Adipocyte (in vitro differentiated cells): ENCODE measurements at regions not wholly inside any gene's neighbourhood (a gene's known extent, or its start where the extent isn't known, plus 50 kb on each side); places are given as distances from the start of the nearest gene placed in this dataset.
"Not testable (repeated sequence)": the region's sequence is repeated elsewhere in the genome, so short reads cannot be mapped to it uniquely, and the experiment has no call there.

Source experiments
- DNase-seq: peaks from one replicate; pipeline ENCODE4 v3.0.0-alpha.2; 2015; ENCODE audit warnings: low read depth
- H3K27me3 ChIP-seq: replicated peaks from 2 replicates; pipeline ENCODE4 v1.7.0; 2013; ENCODE audit warnings: mild to moderate bottlenecking, low read length, moderate library complexity; ENCODE audit not compliant: control insufficient read depth, insufficient read depth
- H3K36me3 ChIP-seq: 2 replicates; pipeline ENCODE4 v1.7.0; 2013; ENCODE audit warnings: low read length, mild to moderate bottlenecking, moderate library complexity; ENCODE audit not compliant: control insufficient read depth, insufficient read depth, severe bottlenecking
- H3K4me1 ChIP-seq: 2 replicates; pipeline ENCODE4 v1.7.0; 2013; ENCODE audit warnings: mild to moderate bottlenecking, low read length, moderate library complexity; ENCODE audit not compliant: control insufficient read depth, insufficient read depth
- H3K4me3 ChIP-seq: 2 replicates; pipeline ENCODE4 v1.7.0; 2013; ENCODE audit warnings: mild to moderate bottlenecking, low read length, moderate library complexity
- H3K9ac ChIP-seq: 2 replicates; pipeline ENCODE4 v1.7.0; 2013; ENCODE audit warnings: mild to moderate bottlenecking, low read length, moderate library complexity
- H3K9me3 ChIP-seq: 2 replicates; pipeline ENCODE4 v1.7.0; 2013; ENCODE audit warnings: mild to moderate bottlenecking, low read length, moderate library complexity; ENCODE audit not compliant: control insufficient read depth

DNA sequence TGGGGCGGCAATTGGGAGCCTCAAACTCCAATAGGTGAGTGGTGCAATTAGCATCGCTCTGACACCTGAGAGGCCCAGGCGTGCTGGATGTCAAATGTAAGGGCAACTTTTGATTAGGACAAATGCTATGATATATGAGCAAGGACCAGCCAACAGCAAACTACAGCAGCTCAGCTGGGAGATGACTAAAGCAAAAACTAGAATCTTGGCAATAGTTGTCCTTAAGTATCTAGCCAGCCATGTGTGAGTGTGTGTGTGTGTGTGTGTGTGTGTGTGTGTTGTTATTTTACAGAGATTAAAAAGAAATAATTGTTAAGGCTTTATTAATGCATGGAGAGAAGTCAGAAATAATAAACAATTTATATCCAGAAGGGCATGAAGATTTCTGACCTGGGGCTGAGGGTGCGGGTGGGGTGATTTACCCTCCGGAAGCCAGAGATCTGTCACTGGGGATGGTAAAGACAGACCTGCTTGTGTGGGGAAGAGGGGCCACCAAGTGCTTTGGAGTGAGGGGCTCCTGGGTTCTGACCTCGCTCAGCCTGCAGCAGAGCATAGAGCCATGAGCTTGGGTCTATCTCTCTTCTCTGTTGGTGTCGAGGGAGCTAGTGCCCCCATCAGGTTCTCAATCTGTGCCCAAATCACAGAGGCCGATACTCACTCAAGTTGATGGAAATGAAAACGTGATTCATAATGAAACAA lies 77.3 kb downstream of the EMX2 start:
- Histone ChIP-seq H3K4me3 (no peak overlapping the region), H3K4me1 (peaks cover 14% of the 10 kb centered on the region), H3K36me3 (no peaks in the 10 kb centered on the region), H3K27me3 (peaks cover 17% of the 10 kb centered on the region), H3K9ac (no peak overlapping the region), H3K9me3 (no peaks in the 10 kb centered on the region)
- DNase-seq, result no peak

DNA sequence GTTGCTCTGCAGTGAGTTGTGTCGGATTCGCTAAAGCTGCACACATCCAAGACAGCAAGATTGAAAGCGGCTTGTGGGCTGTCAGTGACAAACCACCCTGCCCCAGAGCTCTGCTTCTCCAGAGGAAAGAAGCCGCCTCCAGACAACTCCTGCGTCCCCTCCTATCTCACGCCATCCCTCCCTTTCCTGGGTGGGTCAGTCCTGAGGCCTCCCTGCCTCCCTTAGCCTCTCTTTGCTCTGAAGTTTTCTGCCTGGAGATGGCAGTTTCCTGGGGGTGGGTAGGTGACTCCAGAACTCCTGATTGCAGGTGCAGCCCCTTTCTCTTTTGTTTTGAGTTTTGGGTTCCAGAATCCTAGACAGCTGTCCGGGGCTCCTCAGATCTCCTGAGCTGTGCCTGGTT lies 78.7 kb downstream of the EMX2 start:
- Histone ChIP-seq H3K27me3 (peaks cover 17% of the 10 kb centered on the region), H3K9ac (no peak overlapping the region), H3K9me3 (no peaks in the 10 kb centered on the region), H3K4me3 (no peak overlapping the region), H3K4me1 (peaks cover 14% of the 10 kb centered on the region), H3K36me3 (no peaks in the 10 kb centered on the region)
- DNase-seq, result no peak

DNA sequence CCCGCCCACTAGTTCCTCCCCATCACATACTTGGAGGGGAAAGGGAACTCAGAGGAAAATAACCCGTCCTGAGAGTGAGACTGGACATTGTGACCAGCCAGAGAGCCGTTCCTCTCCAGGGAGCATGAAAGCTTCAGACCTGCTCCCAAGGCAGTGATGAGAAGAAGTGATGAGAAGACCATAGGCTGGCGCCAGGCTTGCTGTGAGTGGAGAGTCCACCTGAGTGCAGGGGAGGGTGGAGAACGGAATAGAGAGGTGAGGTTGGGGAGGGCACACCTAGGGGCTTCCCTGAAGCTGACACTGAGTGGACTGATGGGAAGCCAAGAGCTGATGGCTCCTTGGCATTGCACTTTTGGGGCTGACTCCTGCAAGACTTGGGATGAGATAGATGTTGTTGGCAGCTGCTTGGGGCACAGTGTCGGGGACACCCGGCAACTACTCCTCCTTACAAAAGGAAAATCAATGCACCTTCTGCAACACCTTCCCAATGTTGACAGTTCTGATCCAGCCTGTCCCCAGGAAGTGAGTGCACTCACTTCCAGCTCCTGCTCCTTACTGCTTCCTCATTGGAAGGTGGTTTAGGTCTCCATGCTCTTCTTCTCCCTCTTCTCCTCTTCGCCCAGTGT lies 79.4 kb downstream of the EMX2 start:
- peaks cover 17% of the 10 kb centered on the region for H3K27me3 ChIP-seq
- peaks cover 14% of the 10 kb centered on the region for H3K4me1 ChIP-seq
- DNase-seq, result no peak
- H3K9ac ChIP-seq, result no peak overlapping the region
- H3K4me3 ChIP-seq, result no peak overlapping the region
- H3K9me3 ChIP-seq, result no peaks in the 10 kb centered on the region
- no peaks in the 10 kb centered on the region for H3K36me3 ChIP-seq

DNA sequence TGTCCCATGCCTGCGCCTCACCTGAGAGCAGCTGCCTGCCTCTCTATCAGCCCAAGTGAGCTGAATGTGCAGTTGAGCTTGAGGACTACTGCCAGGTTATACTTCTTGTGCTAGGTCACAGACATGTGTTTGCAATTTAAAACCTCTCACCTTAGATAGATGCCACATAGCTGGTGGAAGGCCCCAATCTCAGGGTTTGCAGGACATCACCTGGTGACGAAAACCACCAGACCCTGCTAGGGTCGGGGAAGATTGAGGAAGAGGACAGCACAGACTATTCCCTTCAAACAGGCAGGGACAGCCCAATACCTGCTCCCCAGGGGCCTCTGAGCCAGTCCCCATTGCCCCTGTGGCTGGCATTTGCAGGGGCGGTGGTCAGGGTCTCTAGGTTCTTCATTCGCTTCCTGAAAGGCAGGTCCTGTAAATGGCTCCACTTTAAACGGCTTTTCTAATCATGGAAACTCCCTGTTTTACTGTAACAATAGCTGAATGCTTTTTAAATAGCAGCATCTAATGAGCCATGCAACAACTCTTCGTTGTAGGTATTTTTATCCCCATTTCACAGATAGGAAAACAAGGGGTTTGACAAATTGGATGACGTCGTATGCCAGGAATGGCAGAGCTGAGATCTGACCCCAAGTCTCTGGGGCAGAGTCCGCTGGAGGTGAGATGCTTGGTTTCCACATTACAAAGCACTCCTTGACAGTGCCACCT lies 80.1 kb downstream of the EMX2 start:
- Histone ChIP-seq H3K4me1 (peaks cover 14% of the 10 kb centered on the region), H3K9ac (no peak overlapping the region), H3K4me3 (no peak overlapping the region), H3K9me3 (no peaks in the 10 kb centered on the region), H3K27me3 (peaks cover 17% of the 10 kb centered on the region), H3K36me3 (no peaks in the 10 kb centered on the region)
- no peak for DNase-seq

DNA sequence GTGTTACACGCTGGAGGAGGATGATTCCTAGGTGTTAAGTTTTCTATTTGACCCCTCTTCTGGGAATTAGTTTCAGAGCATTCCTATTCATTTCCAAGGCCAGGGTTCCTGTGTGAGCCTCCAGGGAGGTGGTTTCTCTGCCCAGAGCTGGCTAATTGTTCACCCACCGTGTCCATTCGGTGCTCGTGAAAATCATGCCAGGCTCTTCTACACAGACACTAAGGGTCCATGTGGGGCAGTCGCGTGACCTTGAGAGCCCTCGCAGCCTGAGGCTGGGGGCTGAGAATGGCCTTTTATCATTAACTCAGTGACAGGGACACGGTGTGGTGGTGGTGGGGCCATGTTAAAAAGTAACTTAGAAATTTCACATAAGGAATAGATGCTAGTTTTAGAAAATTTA lies 83.7 kb downstream of the EMX2 start:
- Histone ChIP-seq H3K27me3 (peaks cover 12% of the 10 kb centered on the region), H3K4me3 (no peak overlapping the region), H3K36me3 (no peaks in the 10 kb centered on the region), H3K4me1 (peaks cover 1% of the 10 kb centered on the region), H3K9me3 (no peaks in the 10 kb centered on the region), H3K9ac (no peak overlapping the region)
- DNase-seq, result no peak

DNA sequence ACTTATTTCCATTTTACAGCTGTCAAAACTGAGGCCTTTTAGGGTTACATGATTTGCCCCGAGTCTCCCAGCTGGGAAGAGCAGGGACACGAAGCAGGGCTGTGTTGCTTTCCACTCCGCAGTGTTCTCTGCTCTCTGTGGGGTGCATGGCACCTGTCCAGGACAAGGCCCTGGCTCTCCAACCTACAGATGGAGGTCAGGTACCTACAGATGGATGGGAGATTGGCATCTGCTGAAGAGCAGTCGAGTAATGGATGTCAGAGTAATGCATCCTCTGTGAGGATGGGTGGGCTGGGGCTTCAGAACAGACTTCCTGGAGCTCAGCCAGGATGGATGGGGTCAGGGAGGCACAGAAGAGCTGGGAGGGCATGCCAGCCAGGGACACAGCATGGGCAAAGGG lies 85.0 kb downstream of the EMX2 start:
- Histone ChIP-seq H3K36me3 (no peaks in the 10 kb centered on the region), H3K4me1 (peaks cover 15% of the 10 kb centered on the region), H3K4me3 (no peak overlapping the region), H3K9ac (no peak overlapping the region), H3K9me3 (no peaks in the 10 kb centered on the region), H3K27me3 (no peaks in the 10 kb centered on the region)
- DNase-seq, result no peak

DNA sequence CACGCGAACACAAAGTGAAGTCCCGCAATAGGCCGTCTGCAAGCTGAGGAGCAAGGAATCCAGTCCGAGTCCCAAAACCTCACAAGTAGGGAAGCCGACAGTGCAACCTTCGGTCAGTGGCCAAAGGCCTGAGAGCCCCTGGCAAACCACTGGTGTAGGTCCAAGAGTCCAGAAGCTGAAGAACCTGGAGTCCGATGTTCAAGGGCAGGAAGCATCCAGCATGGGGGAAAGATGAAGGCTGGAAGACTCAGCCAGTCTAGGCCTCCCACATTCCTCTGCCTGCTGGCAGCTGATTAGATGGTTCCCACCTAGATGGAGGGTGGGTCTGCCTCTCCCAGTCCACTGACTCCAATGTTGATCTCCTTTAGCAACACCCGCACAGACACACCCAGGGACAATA lies 87.2 kb downstream of the EMX2 start:
- H3K4me1 ChIP-seq, result peaks cover 19% of the 10 kb centered on the region
- H3K27me3 ChIP-seq, H3K4me3 ChIP-seq, H3K9me3 ChIP-seq, H3K9ac ChIP-seq, H3K36me3 ChIP-seq, DNase-seq: not testable (repeated sequence)

DNA sequence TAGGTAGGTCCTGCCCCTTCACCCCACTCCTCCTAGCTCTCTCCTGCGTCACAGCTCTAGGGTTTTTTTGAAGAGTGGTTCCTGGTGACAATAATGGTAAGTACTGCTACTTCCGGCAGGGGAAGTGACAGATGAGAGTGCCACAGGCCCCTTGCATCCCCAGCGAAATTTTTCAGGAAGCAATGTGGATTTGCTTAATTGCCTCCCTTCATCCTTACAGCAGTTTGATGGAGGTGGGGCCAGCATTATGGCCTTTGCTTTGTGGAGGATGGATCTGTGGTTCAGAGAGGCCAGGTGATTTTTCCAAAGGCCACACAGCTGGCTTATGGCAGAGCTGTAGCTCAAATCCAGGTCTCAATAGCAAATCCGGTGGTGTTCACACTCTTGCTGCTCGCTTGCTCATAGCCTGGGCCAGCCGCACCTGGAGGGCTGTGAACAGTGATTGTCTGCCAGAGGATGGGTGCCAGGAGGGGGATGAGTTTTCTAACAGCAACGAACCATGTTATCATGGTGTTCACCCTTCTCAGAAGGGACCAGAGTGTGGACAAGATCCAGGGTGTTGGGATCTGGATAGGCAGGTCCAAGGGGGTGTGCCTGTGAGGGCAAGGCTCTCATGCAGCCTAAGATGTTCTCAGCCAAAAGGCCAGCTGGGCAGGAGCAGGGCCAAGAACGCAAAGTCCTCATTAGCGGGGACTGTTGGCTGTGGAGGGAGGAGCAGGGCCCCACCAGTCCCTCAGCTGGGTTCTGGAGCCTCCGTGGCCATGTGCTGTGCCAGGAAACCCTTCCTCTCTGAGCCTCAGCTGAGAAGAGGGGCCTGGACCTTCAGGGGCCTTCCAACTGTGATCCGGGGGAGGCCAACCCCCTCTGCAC lies 89.0 kb downstream of the EMX2 start:
- no peak overlapping the region for H3K4me3 ChIP-seq
- DNase-seq, result no peak
- H3K9me3 ChIP-seq, result no peaks in the 10 kb centered on the region
- no peaks in the 10 kb centered on the region for H3K27me3 ChIP-seq
- H3K9ac ChIP-seq, result no peak overlapping the region
- H3K4me1 ChIP-seq, result peaks cover 28% of the 10 kb centered on the region
- H3K36me3 ChIP-seq, result no peaks in the 10 kb centered on the region

DNA sequence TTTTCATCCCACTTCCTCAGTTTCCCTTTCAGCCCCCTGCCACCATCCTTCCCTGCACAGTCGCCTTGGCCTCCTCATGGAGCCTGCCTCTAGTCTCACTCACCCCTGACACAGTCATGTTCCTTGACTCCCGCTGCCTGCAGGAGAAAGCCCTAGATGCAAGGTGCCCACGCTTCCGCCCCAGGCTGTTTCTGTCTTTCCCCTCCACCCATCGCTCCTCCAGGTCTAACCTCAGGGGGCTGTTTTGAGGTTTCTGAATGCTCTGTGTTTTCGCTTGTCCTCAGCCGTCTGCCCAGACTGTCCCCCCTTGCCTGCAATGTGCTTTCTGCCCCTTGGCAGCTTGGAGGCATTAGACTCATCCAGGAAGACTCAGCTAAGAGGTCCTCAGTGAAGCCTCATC lies 89.9 kb downstream of the EMX2 start:
- Histone ChIP-seq H3K36me3 (no peaks in the 10 kb centered on the region), H3K4me1 (peaks cover 28% of the 10 kb centered on the region), H3K4me3 (no peak overlapping the region), H3K9me3 (no peaks in the 10 kb centered on the region), H3K9ac (no peak overlapping the region), H3K27me3 (no peaks in the 10 kb centered on the region)
- DNase-seq, result no peak

DNA sequence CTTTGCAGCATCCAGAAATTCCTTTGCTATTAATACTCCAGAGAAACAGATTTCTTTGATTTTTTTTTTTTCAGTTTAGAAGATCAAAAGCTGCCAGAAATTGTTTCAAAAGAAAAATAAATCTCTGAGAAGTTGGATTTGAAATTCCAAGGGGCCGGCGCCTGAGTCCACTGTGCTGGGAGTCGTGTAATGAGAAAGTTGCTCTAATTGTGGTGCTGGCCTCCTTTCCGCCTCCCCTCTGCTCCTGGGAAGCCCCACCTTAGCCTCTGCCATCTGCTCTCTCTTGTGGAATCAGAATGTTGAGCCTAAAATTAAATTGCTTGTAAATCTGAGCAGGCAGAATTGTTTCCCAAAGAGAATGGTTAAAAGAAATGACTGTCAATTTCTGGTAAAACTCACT lies 93.3 kb downstream of the EMX2 start:
- Histone ChIP-seq H3K4me1 (peaks cover 33% of the 10 kb centered on the region), H3K4me3 (no peak overlapping the region), H3K9me3 (no peaks in the 10 kb centered on the region), H3K36me3 (no peaks in the 10 kb centered on the region), H3K27me3 (no peaks in the 10 kb centered on the region), H3K9ac (no peak overlapping the region)
- no peak for DNase-seq

DNA sequence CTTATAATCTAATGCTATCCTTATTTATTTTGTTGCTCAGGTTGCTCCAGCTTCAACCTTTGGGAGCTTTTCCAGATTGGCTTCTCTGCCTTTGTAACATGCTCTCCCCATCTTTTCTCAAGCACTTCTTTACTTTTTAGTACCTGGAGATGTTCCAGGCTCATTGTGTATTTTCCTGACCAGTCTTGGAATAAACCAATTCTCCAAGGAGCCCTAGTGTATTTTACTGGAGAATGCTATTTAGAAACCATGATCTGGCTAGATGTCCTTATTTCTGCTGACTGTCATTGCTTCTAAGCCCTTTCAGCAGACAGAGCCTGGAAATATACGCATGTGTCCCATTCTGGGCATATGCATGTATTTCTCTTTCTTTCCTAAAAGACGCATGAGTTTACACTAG lies 95.7 kb downstream of the EMX2 start:
- no peak overlapping the region for H3K4me3 ChIP-seq
- DNase-seq, result no peak
- H3K27me3 ChIP-seq, result no peaks in the 10 kb centered on the region
- H3K36me3 ChIP-seq, result no peaks in the 10 kb centered on the region
- H3K9me3 ChIP-seq, result no peaks in the 10 kb centered on the region
- no peak overlapping the region for H3K9ac ChIP-seq
- H3K4me1 ChIP-seq, result peaks cover 14% of the 10 kb centered on the region
